ENCODE measurements at regions not wholly inside any gene's neighbourhood (a gene's known extent, or its start where the extent isn't known, plus 50 kb on each side); places are given as distances from the start of the nearest gene placed in this dataset.

- TF ChIP-seq CTCF (IDR thresholded peaks at IDR 0.05; ENCODE audit: unreplicated experiment): no peak
- no peak overlapping the region for H3K4me3 Mint-ChIP-seq (ENCODE audit: low read depth)
- H3K27ac Mint-ChIP-seq: no peak overlapping the region
- peaks cover 8% of the 10 kb centered on the region for H3K9me3 Mint-ChIP-seq (ENCODE audit: low read depth)
- peaks cover 9% of the 10 kb centered on the region for H3K27me3 Mint-ChIP-seq
- peaks cover 3% of the 10 kb centered on the region for H3K36me3 Mint-ChIP-seq (ENCODE audit: insufficient read depth)
- H3K4me1 Mint-ChIP-seq (ENCODE audit: low read depth): peaks cover 28% of the 10 kb centered on the region
- DNase-seq (ENCODE audit: low spot score, unreplicated experiment): no peak
Observed at GRCh38 chr6:169940481-169941271, 189.3 kb downstream of the ERMARD start.

- H3K9me3 Mint-ChIP-seq (ENCODE audit: low read depth): peaks cover 8% of the 10 kb centered on the region
- no peak for DNase-seq (ENCODE audit: low spot score, unreplicated experiment)
- TF ChIP-seq CTCF (IDR thresholded peaks at IDR 0.05; ENCODE audit: unreplicated experiment): no peak
- no peak overlapping the region for H3K4me3 Mint-ChIP-seq (ENCODE audit: low read depth)
- peaks cover 31% of the 10 kb centered on the region for H3K4me1 Mint-ChIP-seq (ENCODE audit: low read depth)
- H3K36me3 Mint-ChIP-seq (ENCODE audit: insufficient read depth): peaks cover 3% of the 10 kb centered on the region
- no peak overlapping the region for H3K27ac Mint-ChIP-seq
- peaks cover 11% of the 10 kb centered on the region for H3K27me3 Mint-ChIP-seq
Observed at GRCh38 chr6:169939554-169940164, 188.2 kb downstream of the ERMARD start.

DNA sequence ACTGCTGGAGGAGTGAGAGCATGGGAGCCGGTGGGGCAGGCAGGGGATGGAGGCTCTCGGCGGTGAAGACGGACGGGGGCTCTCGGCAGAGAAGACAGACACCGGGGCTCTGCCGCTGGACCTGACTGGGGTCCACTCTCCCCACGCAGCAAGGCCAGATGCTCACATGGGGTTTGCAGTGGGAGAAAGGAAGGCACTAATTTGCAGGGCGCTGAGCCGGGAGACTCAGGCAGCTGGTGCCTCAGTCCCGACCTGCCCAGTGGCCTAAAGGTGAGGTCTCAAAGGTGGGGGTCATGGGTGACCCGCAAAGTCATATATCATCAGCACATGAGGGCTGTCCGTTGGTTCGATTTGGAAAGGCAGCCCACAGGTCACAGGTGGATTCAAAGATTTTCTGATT, 187.3 kb downstream of the ERMARD start:
- no peaks in the 10 kb centered on the region for H3K36me3 Mint-ChIP-seq (ENCODE audit: insufficient read depth)
- no peak for TF ChIP-seq CTCF (IDR thresholded peaks at IDR 0.05; ENCODE audit: unreplicated experiment)
- no peak for DNase-seq (ENCODE audit: low spot score, unreplicated experiment)
- peaks cover 31% of the 10 kb centered on the region for H3K4me1 Mint-ChIP-seq (ENCODE audit: low read depth)
- peak overlapping the region; percentile 60 for H3K27ac Mint-ChIP-seq
- no peak overlapping the region for H3K4me3 Mint-ChIP-seq (ENCODE audit: low read depth)
- H3K9me3 Mint-ChIP-seq (ENCODE audit: low read depth): peaks cover under 1% of the 10 kb centered on the region
- H3K27me3 Mint-ChIP-seq: peaks cover 11% of the 10 kb centered on the region

GRCh38 chr6:169938262-169938701, 186.9 kb downstream of the ERMARD start:
- H3K27ac Mint-ChIP-seq: no peak overlapping the region
- H3K9me3 Mint-ChIP-seq (ENCODE audit: low read depth): no peaks in the 10 kb centered on the region
- no peak for TF ChIP-seq CTCF (IDR thresholded peaks at IDR 0.05; ENCODE audit: unreplicated experiment)
- peaks cover 11% of the 10 kb centered on the region for H3K27me3 Mint-ChIP-seq
- no peak overlapping the region for H3K4me3 Mint-ChIP-seq (ENCODE audit: low read depth)
- peaks cover 31% of the 10 kb centered on the region for H3K4me1 Mint-ChIP-seq (ENCODE audit: low read depth)
- DNase-seq (ENCODE audit: low spot score, unreplicated experiment): no peak
- H3K36me3 Mint-ChIP-seq (ENCODE audit: insufficient read depth): no peaks in the 10 kb centered on the region

- Mint-ChIP-seq H3K27ac (no peak overlapping the region), H3K27me3 (peaks cover 11% of the 10 kb centered on the region), H3K4me3 (ENCODE audit: low read depth) (no peak overlapping the region), H3K36me3 (ENCODE audit: insufficient read depth) (no peaks in the 10 kb centered on the region), H3K9me3 (ENCODE audit: low read depth) (no peaks in the 10 kb centered on the region), H3K4me1 (ENCODE audit: low read depth) (peaks cover 33% of the 10 kb centered on the region)
- no peak for TF ChIP-seq CTCF (IDR thresholded peaks at IDR 0.05; ENCODE audit: unreplicated experiment)
- no peak for DNase-seq (ENCODE audit: low spot score, unreplicated experiment)
Observed at GRCh38 chr6:169937389-169938261, 186.2 kb downstream of the ERMARD start.
